AG04449 (cell line): ENCODE measurements at regions not wholly inside any gene's neighbourhood (a gene's known extent, or its start where the extent isn't known, plus 50 kb on each side); places are given as distances from the start of the nearest gene placed in this dataset.

Experiments used
- CTCF ChIA-PET: fragments of 350-600 bp; formaldehyde crosslinking; extraction: SDS; loops from one replicate; lab custom pipeline; 2021; ENCODE audit warnings: antibody characterized with exemption; lab: Yijun Ruan, JAX
- POLR2A ChIA-PET: fragments of 400-600, 350-600 bp; formaldehyde crosslinking; extraction: SDS; loops from one replicate; lab custom pipeline; 2020; ENCODE audit warnings: antibody characterized with exemption, inconsistent platforms; lab: Yijun Ruan, JAX
- DNase-seq: peaks from one replicate; pipeline ENCODE4 v3.0.0-alpha.2; 2010; ENCODE audit warnings: low read depth, low spot score
- H3K4me3 ChIP-seq: 2 replicates; pipeline ENCODE4 v1.5.1; 2011; ENCODE audit warnings: low read depth, mild to moderate bottlenecking, control low read depth, low read length
- CTCF ChIP-seq: IDR thresholded peaks from one replicate; pipeline ENCODE4 v1.5.1; 2011; ENCODE audit warnings: mild to moderate bottlenecking, moderate library complexity, low read length, control low read depth, inconsistent platforms; ENCODE audit not compliant: insufficient read depth; ENCODE audit errors: missing control alignments

GRCh38 chr6:163839296-163839695 is 424.8 kb downstream of the QKI start:
- H3K4me3 ChIP-seq = no peak overlapping the region
- no peak for TF ChIP-seq CTCF
- ChIA-PET POLR2A (no interaction called here), CTCF (no interaction called here)
- no peak for DNase-seq

GRCh38 chr6:163837691-163838431 is 423.3 kb downstream of the QKI start:
- ChIA-PET CTCF (interaction anchor here (0.8 kb wide), 1 partner anchor 122 kb away, joined by 3 read pairs; no protein-coding TSS in a partner anchor), POLR2A (no interaction called here)
- no peak for DNase-seq

GRCh38 chr6:163836876-163837690 is 422.6 kb downstream of the QKI start:
- ChIA-PET CTCF (no interaction called here), POLR2A (no interaction called here)
- no peak overlapping the region for H3K4me3 ChIP-seq

More at GRCh38 chr6:163837691-163838431, 423.3 kb downstream of the QKI start:
- TF ChIP-seq CTCF = no peak
- peak overlapping the region; percentile 30 for H3K4me3 ChIP-seq

GRCh38 chr6:163835439-163836171 is 421.1 kb downstream of the QKI start:
- TF ChIP-seq CTCF = no peak
- no peak for DNase-seq
- CTCF ChIA-PET = no interaction called here
- POLR2A ChIA-PET = no interaction called here
- no peak overlapping the region for H3K4me3 ChIP-seq

More at GRCh38 chr6:163836876-163837690, 422.6 kb downstream of the QKI start:
- no peak for TF ChIP-seq CTCF
- DNase-seq = no peak

- H3K4me3 ChIP-seq = no peak overlapping the region
- DNase-seq = no peak
- TF ChIP-seq CTCF = no peak
- ChIA-PET POLR2A (no interaction called here), CTCF (no interaction called here)
Observed at GRCh38 chr6:163834226-163834970, 419.9 kb downstream of the QKI start.
